ENCODE measurements at regions not wholly inside any gene's neighbourhood (a gene's known extent, or its start where the extent isn't known, plus 50 kb on each side); places are given as distances from the start of the nearest gene placed in this dataset.

DNA sequence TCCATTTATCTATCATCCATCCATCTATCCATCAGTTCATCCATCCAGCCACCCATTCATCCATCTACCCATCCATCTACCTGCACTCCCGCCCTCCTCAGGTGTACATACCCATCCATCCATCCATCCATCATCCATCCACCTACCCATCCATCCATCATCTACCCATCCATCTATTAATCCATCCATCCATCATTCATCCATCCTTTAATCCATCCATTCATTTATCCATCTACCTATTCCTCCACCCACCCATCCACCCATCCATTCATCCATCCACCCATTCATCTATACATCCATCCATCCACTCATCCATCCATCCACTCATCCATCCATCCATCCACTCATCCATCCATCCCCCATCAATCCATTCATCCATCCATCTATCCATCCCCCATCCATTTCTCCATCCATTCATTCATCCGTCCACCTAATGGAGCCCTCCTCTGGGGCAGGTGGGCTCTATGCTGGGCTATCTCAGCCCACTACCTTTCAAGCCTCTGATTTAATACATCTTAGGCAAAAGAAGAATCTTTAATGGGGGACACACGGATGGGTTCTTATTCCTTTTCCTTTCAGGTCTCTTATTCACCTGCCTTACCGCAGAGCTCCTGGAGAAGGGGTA lies 178.9 kb downstream of the URI1 start:
- Histone ChIP-seq H4K20me1 (ENCODE audit: insufficient read depth, low read length) (no peaks in the 10 kb centered on the region), H3K36me3 (ENCODE audit: insufficient read depth, low read length) (no peaks in the 10 kb centered on the region), H2AFZ (ENCODE audit: low read length) (no peak overlapping the region), H3K4me3 (ENCODE audit: low read depth, low read length, poor library complexity, severe bottlenecking) (no peak overlapping the region), H3K27me3 (ENCODE audit: insufficient read depth, low read length) (no peaks in the 10 kb centered on the region), H3K9me3 (ENCODE audit: low read length) (no peaks in the 10 kb centered on the region), H3K27ac (ENCODE audit: low read depth, low read length, poor library complexity, severe bottlenecking) (no peak overlapping the region), H3K79me2 (ENCODE audit: insufficient read depth, low read length) (no peaks in the 10 kb centered on the region), H3K4me1 (ENCODE audit: insufficient read depth, low read length, severe bottlenecking) (no peaks in the 10 kb centered on the region), H3K4me2 (ENCODE audit: low read length) (no peak overlapping the region), H3F3A (ENCODE audit: insufficient read depth, low read length) (no peaks in the 10 kb centered on the region), H3K9me2 (ENCODE audit: low read depth, low read length) (no peaks in the 10 kb centered on the region), H3K9ac (ENCODE audit: low read length) (no peak overlapping the region)
- TF ChIP-seq EZH2 (IDR thresholded peaks at IDR 0.05; ENCODE audit: borderline replicate concordance, low read length), result no peak

DNA sequence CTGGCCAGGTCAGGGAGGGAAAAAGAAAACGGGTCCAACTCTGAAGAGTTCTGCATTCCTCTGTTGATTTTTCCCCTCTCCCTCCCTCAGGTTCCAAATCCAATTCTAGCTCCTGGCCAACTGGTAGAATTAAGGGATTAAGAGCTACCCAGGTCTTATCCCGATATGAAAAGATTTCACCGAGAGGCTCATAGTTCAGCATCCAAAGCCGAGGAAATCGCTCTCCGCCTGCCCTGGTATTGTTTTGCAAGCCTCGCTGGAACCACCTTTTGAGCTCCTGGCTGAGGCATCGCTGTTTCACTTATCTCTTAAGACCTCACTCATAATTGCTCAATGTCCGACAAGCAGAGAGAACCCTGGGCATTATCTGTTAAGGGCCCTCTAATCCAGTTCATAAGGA lies 180.4 kb downstream of the URI1 start:
- Histone ChIP-seq H3K4me1 (ENCODE audit: insufficient read depth, low read length, severe bottlenecking) (no peaks in the 10 kb centered on the region), H2AFZ (ENCODE audit: low read length) (no peak overlapping the region), H3K36me3 (ENCODE audit: insufficient read depth, low read length) (no peaks in the 10 kb centered on the region), H3K79me2 (ENCODE audit: insufficient read depth, low read length) (no peaks in the 10 kb centered on the region), H3K9ac (ENCODE audit: low read length) (no peak overlapping the region), H3F3A (ENCODE audit: insufficient read depth, low read length) (no peaks in the 10 kb centered on the region), H3K27ac (ENCODE audit: low read depth, low read length, poor library complexity, severe bottlenecking) (no peak overlapping the region), H3K4me3 (ENCODE audit: low read depth, low read length, poor library complexity, severe bottlenecking) (no peak overlapping the region), H3K27me3 (ENCODE audit: insufficient read depth, low read length) (no peaks in the 10 kb centered on the region), H4K20me1 (ENCODE audit: insufficient read depth, low read length) (no peaks in the 10 kb centered on the region), H3K4me2 (ENCODE audit: low read length) (no peak overlapping the region), H3K9me2 (ENCODE audit: low read depth, low read length) (no peaks in the 10 kb centered on the region), H3K9me3 (ENCODE audit: low read length) (no peaks in the 10 kb centered on the region)
- TF ChIP-seq EZH2 (IDR thresholded peaks at IDR 0.05; ENCODE audit: borderline replicate concordance, low read length), result no peak
- TF ChIP-seq, protein P1, sequence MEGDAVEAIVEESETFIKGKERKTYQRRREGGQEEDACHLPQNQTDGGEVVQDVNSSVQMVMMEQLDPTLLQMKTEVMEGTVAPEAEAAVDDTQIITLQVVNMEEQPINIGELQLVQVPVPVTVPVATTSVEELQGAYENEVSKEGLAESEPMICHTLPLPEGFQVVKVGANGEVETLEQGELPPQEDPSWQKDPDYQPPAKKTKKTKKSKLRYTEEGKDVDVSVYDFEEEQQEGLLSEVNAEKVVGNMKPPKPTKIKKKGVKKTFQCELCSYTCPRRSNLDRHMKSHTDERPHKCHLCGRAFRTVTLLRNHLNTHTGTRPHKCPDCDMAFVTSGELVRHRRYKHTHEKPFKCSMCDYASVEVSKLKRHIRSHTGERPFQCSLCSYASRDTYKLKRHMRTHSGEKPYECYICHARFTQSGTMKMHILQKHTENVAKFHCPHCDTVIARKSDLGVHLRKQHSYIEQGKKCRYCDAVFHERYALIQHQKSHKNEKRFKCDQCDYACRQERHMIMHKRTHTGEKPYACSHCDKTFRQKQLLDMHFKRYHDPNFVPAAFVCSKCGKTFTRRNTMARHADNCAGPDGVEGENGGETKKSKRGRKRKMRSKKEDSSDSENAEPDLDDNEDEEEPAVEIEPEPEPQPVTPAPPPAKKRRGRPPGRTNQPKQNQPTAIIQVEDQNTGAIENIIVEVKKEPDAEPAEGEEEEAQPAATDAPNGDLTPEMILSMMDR (IDR thresholded peaks at IDR 0.05; ENCODE audit: low read length), result no peak

DNA sequence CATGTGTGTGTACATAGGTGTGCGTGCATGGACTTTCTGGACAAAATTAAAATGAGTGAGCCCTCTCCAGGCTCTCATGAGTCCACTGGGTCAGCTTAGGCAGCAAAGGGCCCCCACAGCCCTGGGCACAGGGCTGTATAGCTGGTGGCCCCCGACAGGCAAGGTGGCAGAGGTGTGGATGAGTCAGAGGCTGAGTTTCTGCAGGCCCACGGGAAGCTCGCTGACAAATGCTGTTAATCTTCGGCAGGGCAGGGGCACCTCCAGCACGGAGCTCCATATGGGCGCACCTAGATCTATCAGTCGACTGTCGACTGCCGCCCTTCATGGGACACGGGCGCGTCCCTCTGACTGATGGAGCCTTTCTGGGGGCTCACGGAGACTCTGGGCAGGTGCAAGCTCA lies 181.1 kb downstream of the URI1 start:
- Histone ChIP-seq H3K9ac (ENCODE audit: low read length) (no peak overlapping the region), H3K9me3 (ENCODE audit: low read length) (no peaks in the 10 kb centered on the region), H3K4me2 (ENCODE audit: low read length) (no peak overlapping the region), H3K4me3 (ENCODE audit: low read depth, low read length, poor library complexity, severe bottlenecking) (no peak overlapping the region), H3K27ac (ENCODE audit: low read depth, low read length, poor library complexity, severe bottlenecking) (no peak overlapping the region), H4K20me1 (ENCODE audit: insufficient read depth, low read length) (no peaks in the 10 kb centered on the region), H3K4me1 (ENCODE audit: insufficient read depth, low read length, severe bottlenecking) (no peaks in the 10 kb centered on the region), H3K79me2 (ENCODE audit: insufficient read depth, low read length) (no peaks in the 10 kb centered on the region), H3F3A (ENCODE audit: insufficient read depth, low read length) (no peaks in the 10 kb centered on the region), H2AFZ (ENCODE audit: low read length) (no peak overlapping the region), H3K9me2 (ENCODE audit: low read depth, low read length) (no peaks in the 10 kb centered on the region), H3K36me3 (ENCODE audit: insufficient read depth, low read length) (no peaks in the 10 kb centered on the region), H3K27me3 (ENCODE audit: insufficient read depth, low read length) (no peaks in the 10 kb centered on the region)
- TF ChIP-seq EZH2 (IDR thresholded peaks at IDR 0.05; ENCODE audit: borderline replicate concordance, low read length), result no peak
- TF ChIP-seq, protein P1 (IDR thresholded peaks at IDR 0.05; ENCODE audit: low read length), result no peak

DNA sequence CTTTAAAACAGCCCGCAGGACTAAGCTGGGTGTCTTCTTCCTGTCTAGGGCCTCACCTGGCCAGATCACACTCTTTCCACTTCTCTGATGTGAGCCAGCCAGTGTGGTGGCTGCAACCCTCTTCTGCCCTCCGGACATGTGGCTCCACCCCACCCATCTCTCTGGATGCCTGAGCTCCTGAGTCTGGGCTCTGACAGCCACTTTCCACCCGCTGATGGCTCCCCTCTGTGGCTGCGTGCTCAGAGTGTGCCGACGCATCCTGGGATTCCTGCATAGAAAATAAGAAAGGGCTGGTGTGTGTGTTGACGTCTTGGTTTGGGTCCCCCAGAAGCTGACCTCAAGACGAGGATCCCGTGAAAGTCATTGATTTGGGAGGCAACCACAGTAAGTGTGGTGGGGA lies 181.6 kb downstream of the URI1 start:
- no peaks in the 10 kb centered on the region for H4K20me1 ChIP-seq (ENCODE audit: insufficient read depth, low read length)
- no peaks in the 10 kb centered on the region for H3F3A ChIP-seq (ENCODE audit: insufficient read depth, low read length)
- no peaks in the 10 kb centered on the region for H3K79me2 ChIP-seq (ENCODE audit: insufficient read depth, low read length)
- no peak overlapping the region for H3K4me2 ChIP-seq (ENCODE audit: low read length)
- no peak overlapping the region for H3K4me3 ChIP-seq (ENCODE audit: low read depth, low read length, poor library complexity, severe bottlenecking)
- H3K27me3 ChIP-seq (ENCODE audit: insufficient read depth, low read length), result no peaks in the 10 kb centered on the region
- H3K9ac ChIP-seq (ENCODE audit: low read length), result no peak overlapping the region
- H3K9me2 ChIP-seq (ENCODE audit: low read depth, low read length), result no peaks in the 10 kb centered on the region
- H3K4me1 ChIP-seq (ENCODE audit: insufficient read depth, low read length, severe bottlenecking), result no peaks in the 10 kb centered on the region
- no peaks in the 10 kb centered on the region for H3K9me3 ChIP-seq (ENCODE audit: low read length)
- no peaks in the 10 kb centered on the region for H3K36me3 ChIP-seq (ENCODE audit: insufficient read depth, low read length)
- H2AFZ ChIP-seq (ENCODE audit: low read length), result no peak overlapping the region
- TF ChIP-seq EZH2 (IDR thresholded peaks at IDR 0.05; ENCODE audit: borderline replicate concordance, low read length), result no peak
- TF ChIP-seq, protein P1 (IDR thresholded peaks at IDR 0.05; ENCODE audit: low read length), result no peak
- H3K27ac ChIP-seq (ENCODE audit: low read depth, low read length, poor library complexity, severe bottlenecking), result no peak overlapping the region
